ENCODE measurements at regions not wholly inside any gene's neighbourhood (a gene's known extent, or its start where the extent isn't known, plus 50 kb on each side); places are given as distances from the start of the nearest gene placed in this dataset.

GRCh38 chr2:19216676-19217602 is 141.5 kb downstream of the OSR1 start:
- TF ChIP-seq CTCF (IDR thresholded peaks at IDR 0.05): no peak
- no peak for TF ChIP-seq POLR2AphosphoS5 (IDR thresholded peaks at IDR 0.05)
- no peak for TF ChIP-seq EP300 (IDR thresholded peaks at IDR 0.05)

All from suprapubic skin (tissue), 4 donors.